HUES64 (cell line): ENCODE measurements at regions not wholly inside any gene's neighbourhood (a gene's known extent, or its start where the extent isn't known, plus 50 kb on each side); places are given as distances from the start of the nearest gene placed in this dataset.

ENCODE experiments used
- H3K27ac ChIP-seq: 2 replicates; pipeline ENCODE4 v1.7.0; 2013; ENCODE audit warnings: low read depth, low read length, inconsistent platforms
- H3K27me3 ChIP-seq: 2 replicates; pipeline ENCODE4 v1.6.1; 2013; ENCODE audit warnings: mild to moderate bottlenecking, low read length; ENCODE audit not compliant: insufficient read depth
- H3K36me3 ChIP-seq: 2 replicates; pipeline ENCODE4 v1.6.1; 2013; ENCODE audit warnings: mild to moderate bottlenecking, low read length; ENCODE audit not compliant: insufficient read depth
- H3K4me1 ChIP-seq: 2 replicates; pipeline ENCODE4 v1.6.1; 2013; ENCODE audit warnings: mild to moderate bottlenecking, low read length, moderate library complexity; ENCODE audit not compliant: insufficient read depth
- H3K4me3 ChIP-seq: 2 replicates; pipeline ENCODE4 v1.5.1; 2013; ENCODE audit warnings: mild to moderate bottlenecking, low read length, moderate library complexity
- H3K9ac ChIP-seq: 2 replicates; pipeline ENCODE4 v1.6.1; 2013; ENCODE audit warnings: mild to moderate bottlenecking, low read depth, low read length
- H3K9me3 ChIP-seq: 2 replicates; pipeline ENCODE4 v1.6.1; 2013; ENCODE audit warnings: low read depth, low read length; ENCODE audit not compliant: insufficient read depth
- WGBS: fragments of 150-250, 120-280 bp; methylation state at CpG from one replicate; pipeline ENCODE4 v1.1.7; 2013; ENCODE audit warnings: missing lambda C conversion rate; 5-methylcytosine and 5-hydroxymethylcytosine counted together

GRCh38 chr6:44500074-44500473 is 112.6 kb downstream of the CDC5L start:
- no peaks in the 10 kb centered on the region for H3K9me3 ChIP-seq
- H3K27ac ChIP-seq: no peak overlapping the region
- H3K4me3 ChIP-seq: no peak overlapping the region
- H3K36me3 ChIP-seq: no peaks in the 10 kb centered on the region
- no peaks in the 10 kb centered on the region for H3K27me3 ChIP-seq
- WGBS: 91% methylated on average over 6 of the region's 6 CpGs
- no peaks in the 10 kb centered on the region for H3K4me1 ChIP-seq
- H3K9ac ChIP-seq: no peak overlapping the region

GRCh38 chr6:44503471-44503870 is 116.0 kb downstream of the CDC5L start:
- Histone ChIP-seq H3K4me1 (no peaks in the 10 kb centered on the region), H3K4me3 (no peak overlapping the region), H3K9ac (no peak overlapping the region), H3K9me3 (no peaks in the 10 kb centered on the region), H3K27me3 (no peaks in the 10 kb centered on the region), H3K36me3 (no peaks in the 10 kb centered on the region), H3K27ac (no peak overlapping the region)
- WGBS: 93% methylated on average over 3 of the region's 4 CpGs

- H3K9ac ChIP-seq: no peak overlapping the region
- no peak overlapping the region for H3K4me3 ChIP-seq
- H3K36me3 ChIP-seq: no peaks in the 10 kb centered on the region
- WGBS: 82% methylated on average over 5 of the region's 5 CpGs
- no peaks in the 10 kb centered on the region for H3K9me3 ChIP-seq
- no peaks in the 10 kb centered on the region for H3K27me3 ChIP-seq
- H3K27ac ChIP-seq: no peak overlapping the region
- H3K4me1 ChIP-seq: no peaks in the 10 kb centered on the region
These were observed 116.8 kb downstream of the CDC5L start for GRCh38 chr6:44504301-44504791.

- no peaks in the 10 kb centered on the region for H3K4me1 ChIP-seq
- H3K9ac ChIP-seq: no peak overlapping the region
- WGBS: 94% methylated on average over 4 of the region's 4 CpGs
- H3K27ac ChIP-seq: no peak overlapping the region
- no peak overlapping the region for H3K4me3 ChIP-seq
- H3K36me3 ChIP-seq: no peaks in the 10 kb centered on the region
- no peaks in the 10 kb centered on the region for H3K27me3 ChIP-seq
- H3K9me3 ChIP-seq: no peaks in the 10 kb centered on the region
These were observed 118.2 kb downstream of the CDC5L start for GRCh38 chr6:44505751-44506150.

- H3K27ac ChIP-seq: no peak overlapping the region
- no peak overlapping the region for H3K4me3 ChIP-seq
- WGBS: 84% methylated on average over 1 of the region's 1 CpG
- no peaks in the 10 kb centered on the region for H3K27me3 ChIP-seq
- H3K9ac ChIP-seq: no peak overlapping the region
- no peaks in the 10 kb centered on the region for H3K4me1 ChIP-seq
- no peaks in the 10 kb centered on the region for H3K36me3 ChIP-seq
- H3K9me3 ChIP-seq: no peaks in the 10 kb centered on the region
These were observed 119.5 kb downstream of the CDC5L start for GRCh38 chr6:44507014-44507413.

- Histone ChIP-seq H3K27me3 (no peaks in the 10 kb centered on the region), H3K4me3 (no peak overlapping the region), H3K36me3 (no peaks in the 10 kb centered on the region), H3K4me1 (no peaks in the 10 kb centered on the region), H3K9ac (no peak overlapping the region), H3K9me3 (no peaks in the 10 kb centered on the region), H3K27ac (no peak overlapping the region)
- 95% methylated on average over 1 of the region's 1 CpG for WGBS
These were observed 121.1 kb downstream of the CDC5L start for GRCh38 chr6:44508646-44509045.

GRCh38 chr6:44511126-44511525 is 123.6 kb downstream of the CDC5L start:
- no peaks in the 10 kb centered on the region for H3K27me3 ChIP-seq
- WGBS: 86% methylated on average over 3 of the region's 3 CpGs
- no peaks in the 10 kb centered on the region for H3K36me3 ChIP-seq
- H3K4me1 ChIP-seq: no peaks in the 10 kb centered on the region
- H3K4me3 ChIP-seq: no peak overlapping the region
- H3K27ac ChIP-seq: no peak overlapping the region
- H3K9ac ChIP-seq: no peak overlapping the region
- no peaks in the 10 kb centered on the region for H3K9me3 ChIP-seq

GRCh38 chr6:44512868-44513741 is 125.6 kb downstream of the CDC5L start:
- H3K36me3 ChIP-seq: no peaks in the 10 kb centered on the region
- no peaks in the 10 kb centered on the region for H3K4me1 ChIP-seq
- no peak overlapping the region for H3K27ac ChIP-seq
- no peak overlapping the region for H3K4me3 ChIP-seq
- H3K9ac ChIP-seq: no peak overlapping the region
- 92% methylated on average over 7 of the region's 7 CpGs for WGBS
- H3K27me3 ChIP-seq: no peaks in the 10 kb centered on the region
- H3K9me3 ChIP-seq: 0 out of 2 replicates have a peak, but pooled peaks cover 2% of the 10 kb centered on the region

- 94% methylated on average over 2 of the region's 2 CpGs for WGBS
- no peak overlapping the region for H3K4me3 ChIP-seq
- H3K4me1 ChIP-seq: no peaks in the 10 kb centered on the region
- no peaks in the 10 kb centered on the region for H3K36me3 ChIP-seq
- 0 out of 2 replicates have a peak, but pooled peaks cover 2% of the 10 kb centered on the region for H3K9me3 ChIP-seq
- H3K27me3 ChIP-seq: no peaks in the 10 kb centered on the region
- no peak overlapping the region for H3K27ac ChIP-seq
- H3K9ac ChIP-seq: no peak overlapping the region
These were observed 126.6 kb downstream of the CDC5L start for GRCh38 chr6:44514085-44514484.

- Histone ChIP-seq H3K4me3 (no peak overlapping the region), H3K4me1 (no peaks in the 10 kb centered on the region), H3K9me3 (0 out of 2 replicates have a peak, but pooled peaks cover 2% of the 10 kb centered on the region), H3K9ac (no peak overlapping the region), H3K27ac (no peak overlapping the region), H3K36me3 (no peaks in the 10 kb centered on the region), H3K27me3 (no peaks in the 10 kb centered on the region)
- 90% methylated on average over 3 of the region's 3 CpGs for WGBS
These were observed 127.2 kb downstream of the CDC5L start for GRCh38 chr6:44514576-44515193.

GRCh38 chr6:44522871-44523270 is 135.4 kb downstream of the CDC5L start:
- Histone ChIP-seq H3K9ac (no peak overlapping the region), H3K4me3 (no peak overlapping the region), H3K4me1 (no peaks in the 10 kb centered on the region), H3K27me3 (no peaks in the 10 kb centered on the region), H3K27ac (no peak overlapping the region), H3K9me3 (no peaks in the 10 kb centered on the region; the same call in 1 of the 2 replicates), H3K36me3 (no peaks in the 10 kb centered on the region)
- 90% methylated on average over 4 of the region's 4 CpGs for WGBS
